Testis (tissue), 2 donors: ENCODE measurements at regions not wholly inside any gene's neighbourhood (a gene's known extent, or its start where the extent isn't known, plus 50 kb on each side); places are given as distances from the start of the nearest gene placed in this dataset.

ENCODE experiments used
- DNase-seq: peaks from one replicate; pipeline ENCODE4 v3.0.0-alpha.2; 2019
- H3K27ac ChIP-seq, 2 donors: fragments of 200-600 bp; sonication (generic); one replicate each; pipeline ENCODE4 v1.5.1; 2019
- H3K27me3 ChIP-seq: fragments of 200-600 bp; sonication (generic); one replicate; pipeline ENCODE4 v1.5.1; 2019
- H3K36me3 ChIP-seq: fragments of 200-600 bp; sonication (generic); one replicate; pipeline ENCODE4 v1.5.1; 2017; ENCODE audit warnings: low read depth; ENCODE audit errors: missing control alignments
- H3K4me1 ChIP-seq: fragments of 200-600 bp; sonication (generic); one replicate; pipeline ENCODE4 v1.5.1; 2019
- H3K4me3 ChIP-seq, 2 donors: fragments of 200-600 bp; sonication (generic); one replicate each; pipeline ENCODE4 v1.5.1; 2017 to 2019
- H3K9me3 ChIP-seq: fragments of 200-600 bp; sonication (generic); one replicate; pipeline ENCODE4 v1.5.1; 2017
- CTCF ChIP-seq, 3 experiments: fragments of 450-650 bp in 2 of 3; fragments of 200-600 bp in 1 of 3; sonication (generic) in 1 of 3; IDR thresholded peaks; one replicate each; pipeline ENCODE4 v1.5.1; 2016 to 2019; ENCODE audit warnings: antibody characterized with exemption in 3 of 3, mild to moderate bottlenecking in 2 of 3, moderate library complexity in 1 of 3
- POLR2A ChIP-seq: fragments of 450-650 bp; IDR thresholded peaks from one replicate; pipeline ENCODE4 v1.6.1; 2017; ENCODE audit warnings: antibody characterized with exemption, mild to moderate bottlenecking, moderate library complexity
- WGBS, 2 donors: methylation state at CpG; one replicate each; pipeline ENCODE4 v1.1.5; 2018; 5-methylcytosine and 5-hydroxymethylcytosine counted together
- intact Hi-C: fragments of 100-400 bp; cut with DNase I; formaldehyde crosslinking; loops from one replicate; pipeline ENCODE4 v1.15.1; 2023; ENCODE audit warnings: low total_unique reads

GRCh38 chr14:49508124-49508523 is 78.1 kb downstream of the RPS29 start:
- TF ChIP-seq POLR2A (no peak), CTCF (IDR thresholded peaks at IDR 0.05) (no peak)
- no peaks in the 10 kb centered on the region for H3K4me1 ChIP-seq
- no peaks in the 10 kb centered on the region for H3K36me3 ChIP-seq
- intact Hi-C loops: no loop called here
- no peak overlapping the region for H3K27ac ChIP-seq
- no peak for DNase-seq
- H3K9me3 ChIP-seq: no peaks in the 10 kb centered on the region
- no peaks in the 10 kb centered on the region for H3K27me3 ChIP-seq
- no peak overlapping the region for H3K4me3 ChIP-seq

- Histone ChIP-seq H3K27ac (no peak overlapping the region), H3K27me3 (no peaks in the 10 kb centered on the region), H3K36me3 (no peaks in the 10 kb centered on the region), H3K9me3 (no peaks in the 10 kb centered on the region), H3K4me3 (no peak overlapping the region), H3K4me1 (no peaks in the 10 kb centered on the region)
- whole genome bisulfite sequencing, 2 donors: 82 to 83% methylated on average over 2 of the region's 2 CpGs
- DNase-seq: no peak
- intact Hi-C loops: no loop called here
- TF ChIP-seq POLR2A (no peak), CTCF (IDR thresholded peaks at IDR 0.05) (no peak)
These were observed 79.5 kb downstream of the RPS29 start for GRCh38 chr14:49506650-49507049.

- no peaks in the 10 kb centered on the region for H3K36me3 ChIP-seq
- H3K4me3 ChIP-seq: no peak overlapping the region
- H3K9me3 ChIP-seq: no peaks in the 10 kb centered on the region
- H3K4me1 ChIP-seq: no peaks in the 10 kb centered on the region
- TF ChIP-seq POLR2A: no peak
- no peak for TF ChIP-seq CTCF (IDR thresholded peaks at IDR 0.05)
- no peak overlapping the region for H3K27ac ChIP-seq
- no peaks in the 10 kb centered on the region for H3K27me3 ChIP-seq
- intact Hi-C loops: no loop called here
- no peak for DNase-seq
- 65 to 68% methylated on average over 5 of the region's 5 CpGs for WGBS, 2 donors
These were observed 81.0 kb downstream of the RPS29 start for GRCh38 chr14:49505041-49505766.

GRCh38 chr14:49497725-49498348 is 88.3 kb downstream of the RPS29 start:
- H3K36me3 ChIP-seq: no peaks in the 10 kb centered on the region
- DNase-seq: peak; percentile 17
- no peak overlapping the region for H3K27ac ChIP-seq
- H3K4me3 ChIP-seq: no peak overlapping the region
- intact Hi-C loops: no loop called here
- H3K27me3 ChIP-seq: no peaks in the 10 kb centered on the region
- TF ChIP-seq CTCF (IDR thresholded peaks at IDR 0.05) (peak; percentile 37 to 88 (median 61)), POLR2A (no peak)
- no peaks in the 10 kb centered on the region for H3K4me1 ChIP-seq
- no peaks in the 10 kb centered on the region for H3K9me3 ChIP-seq
- WGBS, 2 donors: 24 to 25% methylated on average over 7 of the region's 7 CpGs

- Histone ChIP-seq H3K4me3 (no peak overlapping the region), H3K27me3 (no peaks in the 10 kb centered on the region), H3K27ac (no peak overlapping the region), H3K36me3 (no peaks in the 10 kb centered on the region), H3K4me1 (no peaks in the 10 kb centered on the region), H3K9me3 (no peaks in the 10 kb centered on the region)
- intact Hi-C loops: no loop called here
- DNase-seq: no peak
- TF ChIP-seq CTCF (IDR thresholded peaks at IDR 0.05): no peak
- no peak for TF ChIP-seq POLR2A
- WGBS, 2 donors: 62 to 80% methylated on average over 7 of the region's 7 CpGs
These were observed 88.9 kb downstream of the RPS29 start for GRCh38 chr14:49497267-49497666.
